ENCODE measurements at regions not wholly inside any gene's neighbourhood (a gene's known extent, or its start where the extent isn't known, plus 50 kb on each side); places are given as distances from the start of the nearest gene placed in this dataset.
"Not testable (repeated sequence)": the region's sequence is repeated elsewhere in the genome, so short reads cannot be mapped to it uniquely, and the experiment has no call there.

DNA sequence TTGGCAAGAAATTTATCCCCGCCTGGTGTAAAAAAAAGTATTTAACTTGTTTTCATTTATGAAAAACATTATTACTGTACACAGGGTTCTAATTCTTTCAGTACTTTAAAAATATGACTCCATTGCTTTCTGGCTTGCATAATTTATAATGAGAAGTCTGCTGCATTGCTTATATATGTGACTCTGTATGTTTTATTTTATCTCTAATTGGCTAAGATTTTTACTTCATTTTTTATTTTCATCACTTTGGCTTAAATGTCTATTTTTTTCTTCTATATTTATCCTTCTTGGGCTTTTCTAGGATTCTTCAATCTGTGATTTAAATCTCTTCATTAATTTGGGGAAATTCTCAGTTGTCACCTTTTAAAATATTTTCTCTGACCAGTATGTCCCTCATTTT, 636.6 kb upstream of the NR2F2 start:
- Histone ChIP-seq H3K27me3 (ENCODE audit: control insufficient read depth, insufficient read depth, low read length) (no peaks in the 10 kb centered on the region), H3K4me3 (ENCODE audit: insufficient read depth, low read depth, low read length) (no peak overlapping the region), H3K36me3 (replicated peaks; ENCODE audit: control insufficient read depth, insufficient read depth, low read length) (no peaks in the 10 kb centered on the region)
- no peak for DNase-seq

- H3K4me3 ChIP-seq (ENCODE audit: insufficient read depth, low read depth, low read length) = no peak overlapping the region
- H3K36me3 ChIP-seq (replicated peaks; ENCODE audit: control insufficient read depth, insufficient read depth, low read length) = no peaks in the 10 kb centered on the region
- H3K27me3 ChIP-seq (ENCODE audit: control insufficient read depth, insufficient read depth, low read length) = no peaks in the 10 kb centered on the region
- no peak for DNase-seq
Observed at GRCh38 chr15:95698230-95698629, 632.3 kb upstream of the NR2F2 start.

DNA sequence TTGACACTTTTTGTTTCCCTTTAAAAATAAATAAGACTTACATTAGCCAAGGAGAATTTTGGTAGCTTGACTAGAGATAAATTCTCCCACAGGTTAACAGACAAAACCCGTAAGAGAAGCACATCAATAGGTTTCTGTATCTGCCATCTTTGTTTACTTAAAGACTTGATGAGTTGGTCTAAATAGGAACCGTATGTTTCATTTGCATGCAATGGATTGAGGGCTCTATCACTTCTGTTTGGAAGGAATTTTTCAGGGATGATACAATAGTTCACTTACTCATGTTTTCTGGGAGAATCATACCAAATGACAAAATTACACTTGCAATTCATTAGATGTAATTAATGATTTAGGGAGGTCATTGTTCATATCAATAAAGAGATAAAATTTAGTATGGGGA, 631.5 kb upstream of the NR2F2 start:
- no peaks in the 10 kb centered on the region for H3K36me3 ChIP-seq (replicated peaks; ENCODE audit: control insufficient read depth, insufficient read depth, low read length)
- no peaks in the 10 kb centered on the region for H3K27me3 ChIP-seq (ENCODE audit: control insufficient read depth, insufficient read depth, low read length)
- no peak for DNase-seq
- H3K4me3 ChIP-seq (ENCODE audit: insufficient read depth, low read depth, low read length) = no peak overlapping the region

DNA sequence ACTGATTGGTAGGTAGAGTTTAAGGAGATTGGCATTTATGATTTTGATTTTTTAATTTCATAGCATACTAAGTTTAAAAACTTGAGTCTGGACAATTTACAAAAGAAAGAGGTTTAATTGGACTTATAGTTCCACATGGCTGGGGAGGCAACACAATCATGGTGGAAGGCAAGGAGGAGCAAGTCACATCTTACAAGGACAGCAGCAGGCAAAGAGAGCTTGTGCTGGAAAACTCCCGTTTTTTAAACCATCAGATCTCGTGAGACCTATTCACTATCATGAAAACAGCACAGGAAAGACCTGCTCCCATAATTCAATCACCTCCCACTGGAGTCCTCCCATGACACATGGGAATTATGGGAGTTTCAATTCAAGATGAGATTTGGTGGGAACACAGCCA, 630.9 kb upstream of the NR2F2 start:
- Histone ChIP-seq H3K36me3 (replicated peaks; ENCODE audit: control insufficient read depth, insufficient read depth, low read length) (no peaks in the 10 kb centered on the region), H3K4me3 (ENCODE audit: insufficient read depth, low read depth, low read length) (no peak overlapping the region), H3K27me3 (ENCODE audit: control insufficient read depth, insufficient read depth, low read length) (no peaks in the 10 kb centered on the region)
- DNase-seq = no peak

DNA sequence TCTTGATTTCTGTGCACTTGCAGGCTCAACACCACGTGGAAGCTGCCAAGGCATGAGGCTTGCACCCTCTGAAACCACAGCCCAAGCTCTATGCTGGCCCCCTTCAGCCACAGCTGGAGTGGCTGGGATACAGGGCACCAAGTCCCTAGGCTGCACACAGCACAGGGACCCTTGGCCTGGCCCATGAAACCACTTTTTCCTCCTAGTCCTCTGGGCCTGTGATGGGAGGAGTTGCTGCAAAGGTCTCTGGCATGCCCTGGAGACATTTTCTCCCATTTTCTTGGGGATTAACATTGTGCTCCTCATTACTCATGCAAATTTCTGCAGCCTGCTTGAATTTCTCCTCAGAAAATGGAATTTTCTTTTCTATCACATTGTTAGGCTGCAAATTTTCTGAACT, 629.8 kb upstream of the NR2F2 start:
- H3K27me3 ChIP-seq (ENCODE audit: control insufficient read depth, insufficient read depth, low read length); H3K36me3 ChIP-seq (replicated peaks; ENCODE audit: control insufficient read depth, insufficient read depth, low read length); DNase-seq; H3K4me3 ChIP-seq (ENCODE audit: insufficient read depth, low read depth, low read length): not testable (repeated sequence)

- Histone ChIP-seq H3K27me3 (ENCODE audit: control insufficient read depth, insufficient read depth, low read length) (no peaks in the 10 kb centered on the region), H3K4me3 (ENCODE audit: insufficient read depth, low read depth, low read length) (no peak overlapping the region), H3K36me3 (replicated peaks; ENCODE audit: control insufficient read depth, insufficient read depth, low read length) (no peaks in the 10 kb centered on the region)
- no peak for DNase-seq
Observed at GRCh38 chr15:95701410-95701809, 629.1 kb upstream of the NR2F2 start.

GRCh38 chr15:95709959-95710695, 620.4 kb upstream of the NR2F2 start:
- Histone ChIP-seq H3K36me3 (replicated peaks; ENCODE audit: control insufficient read depth, insufficient read depth, low read length) (no peaks in the 10 kb centered on the region), H3K4me3 (ENCODE audit: insufficient read depth, low read depth, low read length) (no peak overlapping the region), H3K27me3 (ENCODE audit: control insufficient read depth, insufficient read depth, low read length) (no peaks in the 10 kb centered on the region)
- no peak for DNase-seq

GRCh38 chr15:95712785-95713184, 617.7 kb upstream of the NR2F2 start:
- no peak for DNase-seq
- Histone ChIP-seq H3K36me3 (replicated peaks; ENCODE audit: control insufficient read depth, insufficient read depth, low read length) (no peaks in the 10 kb centered on the region), H3K27me3 (ENCODE audit: control insufficient read depth, insufficient read depth, low read length) (no peaks in the 10 kb centered on the region), H3K4me3 (ENCODE audit: insufficient read depth, low read depth, low read length) (no peak overlapping the region)

DNA sequence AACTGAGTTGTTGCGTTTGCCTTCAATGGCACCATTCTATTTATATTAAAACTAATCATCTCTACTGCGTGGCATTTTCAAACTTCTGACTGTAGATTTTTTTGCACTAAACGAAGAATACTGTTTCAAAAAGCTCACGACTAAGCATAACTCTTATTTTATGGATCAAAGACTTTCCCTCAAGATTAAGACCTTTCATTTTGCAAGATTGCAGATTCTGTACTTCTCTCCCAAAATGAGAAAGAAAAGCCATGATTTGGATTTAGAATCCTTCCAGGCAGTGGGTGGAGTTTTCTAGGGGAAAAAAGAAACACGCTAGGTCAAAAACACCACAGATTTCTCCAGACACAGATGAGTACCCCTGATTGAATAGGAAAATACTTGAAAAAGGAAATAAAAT, 617.2 kb upstream of the NR2F2 start:
- DNase-seq = no peak
- Histone ChIP-seq H3K27me3 (ENCODE audit: control insufficient read depth, insufficient read depth, low read length) (no peaks in the 10 kb centered on the region), H3K4me3 (ENCODE audit: insufficient read depth, low read depth, low read length) (no peak overlapping the region)

DNA sequence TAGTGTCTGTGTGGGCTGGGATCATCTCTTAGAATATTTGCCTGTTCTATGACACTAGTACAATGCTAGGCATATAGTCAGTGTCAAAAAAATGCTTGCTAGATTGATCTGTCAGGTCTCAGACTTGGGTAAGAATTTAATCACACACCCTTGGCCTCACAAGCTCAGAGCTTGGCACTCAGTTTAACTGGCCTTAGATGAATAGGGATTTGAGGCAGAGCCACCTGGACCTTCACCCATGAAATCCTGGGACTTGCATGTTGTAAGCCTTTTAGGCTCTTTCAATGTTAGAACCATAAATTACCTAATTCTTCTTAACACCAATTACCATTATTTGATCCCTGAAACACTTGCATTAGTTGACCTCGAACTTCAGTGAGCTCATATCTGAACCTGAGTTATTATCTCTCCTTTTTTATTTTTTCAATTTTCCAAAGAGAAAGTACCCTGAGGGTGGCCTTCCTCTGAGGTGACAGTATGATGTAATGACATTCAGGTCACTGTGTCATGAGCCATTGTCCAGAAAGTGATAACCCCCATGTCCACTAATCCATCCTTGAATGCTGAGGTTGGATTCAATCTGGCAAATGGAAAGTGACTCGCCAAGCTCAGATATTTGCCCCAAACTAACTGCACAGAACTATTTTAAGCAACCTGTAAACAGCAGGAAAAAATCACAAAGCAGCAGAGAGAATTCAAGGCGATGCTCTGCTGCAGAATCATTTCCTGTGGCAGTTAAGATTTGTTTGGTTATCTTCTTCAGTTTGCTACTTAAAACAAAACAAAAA, 615.2 kb upstream of the NR2F2 start:
- no peak for DNase-seq
- H3K27me3 ChIP-seq (ENCODE audit: control insufficient read depth, insufficient read depth, low read length) = no peaks in the 10 kb centered on the region
- no peak overlapping the region for H3K4me3 ChIP-seq (ENCODE audit: insufficient read depth, low read depth, low read length)
- no peaks in the 10 kb centered on the region for H3K36me3 ChIP-seq (replicated peaks; ENCODE audit: control insufficient read depth, insufficient read depth, low read length)

More for the DNA sequence above, 617.2 kb upstream of the NR2F2 start:
- H3K36me3 ChIP-seq (replicated peaks; ENCODE audit: control insufficient read depth, insufficient read depth, low read length) = no peaks in the 10 kb centered on the region

DNA sequence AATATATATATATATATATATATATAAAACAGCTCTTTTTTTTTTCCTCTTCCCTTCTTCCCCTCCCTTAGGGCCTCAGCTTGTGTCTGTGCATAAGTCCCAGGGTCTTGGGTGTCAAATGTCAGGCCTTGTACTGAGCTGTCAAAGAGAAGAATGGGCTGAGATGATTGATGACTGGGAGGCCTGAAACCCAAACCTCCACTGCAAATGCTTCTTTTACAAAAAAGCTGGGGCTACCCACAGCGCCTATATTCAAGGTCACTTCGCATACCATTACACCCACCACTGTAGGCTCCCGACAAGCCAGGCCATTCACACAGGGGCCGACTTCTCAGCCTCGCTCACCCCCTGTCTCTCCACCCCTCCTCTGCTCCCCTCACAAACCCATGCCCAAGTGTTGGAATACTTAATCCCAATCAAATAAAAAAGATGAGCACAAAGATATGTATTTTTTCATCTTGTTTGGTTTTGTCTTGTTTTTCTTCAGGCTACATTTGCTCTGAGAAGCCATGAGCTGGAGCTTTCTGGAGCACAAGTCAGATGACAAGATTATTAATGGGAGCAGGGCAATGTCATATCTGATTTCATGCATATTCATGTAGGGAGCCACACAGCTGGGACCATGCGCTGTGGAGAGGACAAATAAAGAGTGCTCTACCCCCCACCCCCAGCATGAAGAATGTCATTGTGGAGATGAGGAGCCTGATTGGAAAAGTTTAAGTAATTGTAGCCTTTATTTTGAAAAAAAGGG, 614.4 kb upstream of the NR2F2 start:
- DNase-seq = peak; percentile 1
- H3K36me3 ChIP-seq (replicated peaks; ENCODE audit: control insufficient read depth, insufficient read depth, low read length) = no peaks in the 10 kb centered on the region
- H3K4me3 ChIP-seq (ENCODE audit: insufficient read depth, low read depth, low read length) = no peak overlapping the region
- no peaks in the 10 kb centered on the region for H3K27me3 ChIP-seq (ENCODE audit: control insufficient read depth, insufficient read depth, low read length)

DNA sequence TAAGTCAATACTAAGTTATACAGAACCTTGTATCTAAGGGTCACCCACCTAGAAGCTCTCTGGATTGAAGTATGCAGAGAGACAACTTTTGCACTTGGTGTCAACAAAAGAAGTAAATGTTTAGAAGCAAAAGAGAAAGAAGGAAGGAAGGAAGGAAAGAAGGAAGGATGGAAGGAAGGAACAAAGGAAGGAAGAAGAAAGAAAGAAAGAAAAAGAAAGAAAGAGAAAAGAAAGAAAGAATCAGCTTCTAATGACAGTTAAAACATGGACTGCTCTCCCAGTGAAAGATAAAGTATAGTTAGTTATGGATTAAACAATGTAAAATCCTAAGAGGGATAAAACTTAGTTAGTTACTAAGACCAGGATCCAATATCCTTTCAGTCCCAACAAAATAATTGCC, 613.8 kb upstream of the NR2F2 start:
- Histone ChIP-seq H3K4me3 (ENCODE audit: insufficient read depth, low read depth, low read length) (no peak overlapping the region), H3K27me3 (ENCODE audit: control insufficient read depth, insufficient read depth, low read length) (no peaks in the 10 kb centered on the region), H3K36me3 (replicated peaks; ENCODE audit: control insufficient read depth, insufficient read depth, low read length) (no peaks in the 10 kb centered on the region)
- no peak for DNase-seq

DNA sequence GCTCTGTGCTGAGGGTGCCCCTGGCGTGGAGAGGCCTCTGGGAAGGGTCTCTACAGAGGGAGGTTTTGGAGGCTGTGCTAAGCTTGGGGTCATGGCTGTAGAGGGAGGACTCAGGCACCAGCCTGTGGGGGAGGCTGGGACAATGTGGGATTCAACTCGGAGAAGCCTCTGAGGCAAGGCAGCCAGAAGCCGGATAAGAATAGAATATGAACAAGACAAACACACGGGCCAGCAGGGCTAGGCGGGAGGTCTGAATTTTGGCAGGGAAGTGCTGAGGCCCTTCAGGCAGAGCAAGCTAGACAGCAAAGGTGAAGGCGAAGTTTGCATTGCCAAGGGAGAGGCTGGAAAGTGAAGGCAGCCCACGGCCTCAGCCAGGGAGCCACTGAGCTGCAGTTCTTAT, 612.1 kb upstream of the NR2F2 start:
- Histone ChIP-seq H3K36me3 (replicated peaks; ENCODE audit: control insufficient read depth, insufficient read depth, low read length) (no peaks in the 10 kb centered on the region), H3K27me3 (ENCODE audit: control insufficient read depth, insufficient read depth, low read length) (no peaks in the 10 kb centered on the region), H3K4me3 (ENCODE audit: insufficient read depth, low read depth, low read length) (no peak overlapping the region)
- DNase-seq = no peak

DNA sequence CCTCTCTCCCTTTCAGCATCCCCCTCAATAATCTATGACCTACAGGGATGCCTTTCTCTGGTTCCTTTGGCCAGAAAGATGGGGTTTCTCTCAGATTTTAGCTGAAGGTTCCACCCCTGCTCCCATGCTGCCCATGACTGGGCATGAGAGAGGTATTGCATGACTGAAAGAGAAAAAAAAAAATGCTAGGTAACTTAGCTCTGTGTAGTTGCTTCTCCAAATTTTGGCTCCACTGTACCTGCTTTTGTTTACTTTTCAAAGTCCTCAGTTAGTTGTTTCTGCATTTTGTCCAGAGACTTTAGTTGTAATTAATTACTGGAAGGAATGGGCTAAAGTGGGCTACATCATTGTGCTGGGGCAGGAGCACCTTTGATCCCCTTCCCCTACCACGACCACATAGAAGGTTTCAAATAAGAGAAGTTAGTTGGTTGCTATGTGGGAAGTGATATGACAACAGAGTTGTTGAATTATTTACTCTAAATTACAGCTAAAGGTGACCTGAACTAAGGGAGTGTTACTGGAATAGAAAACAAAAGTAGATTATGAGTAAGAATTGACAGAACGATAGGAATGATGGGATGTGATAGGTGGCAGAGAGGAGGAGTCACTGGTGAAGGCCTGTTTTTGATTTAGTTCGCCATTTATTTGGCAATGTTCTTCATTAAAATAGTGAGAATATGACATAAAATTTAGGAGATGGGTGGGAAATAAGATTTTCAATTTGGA, 605.4 kb upstream of the NR2F2 start:
- DNase-seq = no peak
- Histone ChIP-seq H3K4me3 (ENCODE audit: insufficient read depth, low read depth, low read length) (no peak overlapping the region), H3K27me3 (ENCODE audit: control insufficient read depth, insufficient read depth, low read length) (no peaks in the 10 kb centered on the region)

More for the DNA sequence above, 605.4 kb upstream of the NR2F2 start:
- H3K36me3 ChIP-seq (replicated peaks; ENCODE audit: control insufficient read depth, insufficient read depth, low read length) = no peaks in the 10 kb centered on the region
